Femur (tissue), 1 donor: ENCODE measurements at regions not wholly inside any gene's neighbourhood (a gene's known extent, or its start where the extent isn't known, plus 50 kb on each side); places are given as distances from the start of the nearest gene placed in this dataset.
A peak's percentile ranks its signal among the peaks of the same experiment; 100 is the strongest.

Experiments
- DNase-seq: peaks from one replicate; pipeline ENCODE4 v3.0.0-alpha.2; 2017

DNA sequence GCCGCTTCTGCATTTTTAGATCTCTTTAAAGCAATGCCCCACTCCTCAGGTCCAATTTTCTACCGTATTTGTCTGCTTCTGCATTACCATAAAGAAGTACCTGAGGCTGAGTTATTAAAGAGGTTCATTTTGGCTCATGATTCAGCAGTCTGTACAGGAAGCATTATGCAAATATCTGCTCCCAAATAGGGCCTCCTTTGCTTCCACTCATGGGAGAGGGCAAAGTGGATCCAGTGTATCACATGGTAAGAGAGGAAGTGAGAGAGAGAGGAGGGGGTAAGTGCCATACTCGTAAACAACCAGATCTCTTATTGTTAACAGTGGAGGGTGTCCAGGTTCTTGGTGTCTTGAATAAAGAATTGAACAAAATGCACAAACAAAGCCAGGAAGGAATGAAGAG is 316.1 kb upstream of the SEL1L start:
- DNase-seq: no peak

DNA sequence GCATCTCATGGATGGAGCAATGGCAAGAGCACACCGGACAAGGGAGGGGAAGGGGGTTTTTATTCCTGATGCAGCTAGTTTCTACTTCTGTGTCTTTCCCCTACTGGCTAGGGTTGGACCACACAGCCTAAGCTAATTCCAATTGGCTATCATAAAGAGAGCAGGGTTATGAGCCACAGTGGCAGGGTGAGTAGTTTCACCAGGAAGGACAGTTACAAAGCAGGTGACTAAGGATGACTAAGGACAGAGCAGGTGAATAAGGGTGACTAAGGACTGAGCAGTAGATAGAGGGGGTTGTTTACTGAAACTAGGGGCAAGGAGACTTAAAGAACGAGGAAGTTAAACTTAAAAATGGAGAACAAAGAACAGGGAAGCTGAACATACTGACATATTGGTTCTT is 321.4 kb upstream of the SEL1L start:
- no peak for DNase-seq

DNA sequence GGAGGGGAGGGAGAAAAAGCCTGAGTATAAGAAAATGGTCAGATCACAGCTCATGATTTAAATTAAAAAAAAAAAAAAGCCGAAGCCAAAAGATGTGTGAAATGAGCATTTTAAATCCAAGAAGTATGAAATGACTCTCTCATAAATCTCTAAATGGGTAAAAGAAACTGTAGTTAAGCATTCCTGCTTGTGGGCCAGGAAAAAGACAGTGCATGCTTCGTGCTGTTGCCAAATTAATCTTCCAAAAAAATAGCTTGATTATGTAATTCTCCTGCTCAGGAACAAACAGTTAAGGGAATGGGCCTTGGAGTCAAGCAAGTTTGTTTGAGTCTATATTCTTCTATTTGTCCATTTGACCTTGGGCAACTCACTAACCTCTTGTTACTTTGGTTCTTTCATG is 325.4 kb upstream of the SEL1L start:
- DNase-seq: no peak

DNA sequence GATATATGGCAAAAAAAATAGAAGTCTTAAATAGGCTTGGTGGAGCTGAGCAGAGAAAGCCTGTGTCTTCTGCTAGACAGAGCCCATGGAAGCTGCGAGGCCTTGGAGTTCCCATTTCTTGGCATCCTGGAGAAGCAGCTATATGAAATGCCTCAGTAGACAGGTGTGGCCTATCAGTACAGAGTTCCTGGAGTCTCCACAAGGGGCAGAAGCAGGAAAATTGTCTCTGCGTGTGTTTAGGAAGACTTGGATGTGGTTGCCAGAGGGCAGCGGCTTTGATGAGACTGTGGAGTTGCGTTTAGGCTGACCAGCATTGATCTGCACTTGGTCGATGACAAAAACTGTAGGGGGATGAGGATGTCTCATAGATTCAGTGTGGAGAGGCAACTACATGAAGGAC is 334.5 kb upstream of the SEL1L start:
- DNase-seq: no peak

DNA sequence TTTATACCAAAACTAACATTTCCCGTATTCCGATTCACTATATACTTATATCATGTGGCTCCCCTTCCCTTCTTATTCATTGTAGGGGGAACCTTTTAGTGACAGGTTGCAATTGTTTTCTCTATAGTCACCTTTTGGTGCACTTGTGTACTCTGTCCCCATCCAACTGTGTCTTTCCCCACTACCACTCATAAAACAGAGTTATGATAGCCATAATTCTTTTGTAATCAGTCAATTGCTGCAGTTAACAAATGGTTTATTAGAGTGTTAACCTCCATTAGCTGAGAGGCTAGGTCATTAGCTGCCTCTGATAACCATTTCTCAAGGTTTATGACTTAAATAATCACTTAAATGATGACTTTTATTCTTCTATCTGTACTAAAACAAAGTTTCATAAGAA is 338.1 kb upstream of the SEL1L start:
- no peak for DNase-seq

DNA sequence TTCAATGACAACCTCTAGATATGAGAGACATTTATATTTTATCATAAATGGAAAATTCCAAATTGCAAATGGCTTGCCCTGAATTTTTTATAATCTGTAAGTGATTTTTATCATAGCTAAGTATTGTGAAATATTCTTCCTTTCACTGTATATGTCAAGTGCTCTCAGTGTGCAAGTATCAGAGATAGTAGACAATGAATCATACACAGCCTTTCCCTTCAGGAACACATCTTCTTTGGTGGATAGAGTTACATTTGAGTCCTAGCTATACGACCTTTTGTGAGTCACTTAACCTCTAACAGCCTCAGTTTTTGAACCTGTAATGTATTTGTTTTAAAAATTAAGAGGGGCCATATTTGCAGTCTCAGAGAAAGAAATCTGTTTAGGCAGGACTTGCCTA is 350.7 kb upstream of the SEL1L start:
- DNase-seq: no peak

DNA sequence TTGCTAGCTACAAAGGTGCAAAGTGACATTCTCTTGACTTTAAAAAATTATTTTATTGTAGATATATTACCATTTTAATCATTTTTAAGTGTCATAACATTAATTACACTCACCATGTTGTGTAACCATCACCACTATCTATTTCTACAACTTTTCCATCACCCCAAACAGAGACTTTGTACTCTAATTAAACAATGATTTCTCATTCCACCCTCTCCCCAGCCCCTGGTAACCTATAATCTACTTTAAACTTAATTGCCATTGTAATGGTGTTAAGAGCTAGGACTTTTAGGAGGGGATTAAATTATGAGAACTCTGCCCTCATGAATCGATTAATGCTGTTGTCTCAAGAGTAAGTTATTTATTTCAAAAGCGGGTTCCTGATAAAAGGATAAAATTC is 352.9 kb upstream of the SEL1L start:
- no peak for DNase-seq

DNA sequence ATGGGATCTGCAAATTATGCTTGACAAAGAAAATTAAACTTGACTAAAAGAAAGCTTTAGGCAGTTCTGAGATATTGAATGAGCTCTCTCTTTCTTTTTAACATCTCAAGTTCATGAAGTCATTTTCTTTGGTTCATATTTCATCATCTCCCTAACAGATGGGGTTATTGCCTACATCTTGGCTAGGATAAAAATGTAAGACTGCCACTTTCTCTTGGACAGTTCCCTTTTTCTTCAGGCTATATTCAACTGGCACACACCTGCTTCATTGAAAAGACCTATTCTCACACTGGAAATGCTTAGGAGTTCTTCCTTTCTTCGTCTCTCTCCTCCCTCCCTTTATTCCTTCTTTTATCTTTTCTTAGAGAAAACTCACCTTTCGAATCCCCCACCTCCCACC is 355.9 kb upstream of the SEL1L start:
- DNase-seq: no peak

DNA sequence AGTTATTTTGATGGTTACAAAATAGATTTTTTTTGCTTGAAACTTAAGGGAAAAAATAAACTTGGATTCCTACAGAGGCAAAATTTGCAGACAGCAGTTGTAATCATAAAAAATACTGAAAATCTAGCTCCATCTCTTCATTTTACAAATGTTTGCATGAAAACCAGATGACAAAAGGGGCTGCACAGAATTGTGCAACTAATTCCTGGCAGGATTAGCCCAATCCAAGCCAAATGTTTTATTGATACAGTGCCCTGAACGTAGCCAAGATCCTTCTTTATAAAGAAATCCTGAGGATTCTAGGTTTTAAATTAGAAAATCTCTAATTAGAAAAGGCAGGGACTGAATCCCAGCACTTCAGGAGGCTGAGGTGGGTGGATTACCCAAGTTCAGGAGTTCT is 356.4 kb upstream of the SEL1L start:
- DNase-seq: peak; percentile 48

DNA sequence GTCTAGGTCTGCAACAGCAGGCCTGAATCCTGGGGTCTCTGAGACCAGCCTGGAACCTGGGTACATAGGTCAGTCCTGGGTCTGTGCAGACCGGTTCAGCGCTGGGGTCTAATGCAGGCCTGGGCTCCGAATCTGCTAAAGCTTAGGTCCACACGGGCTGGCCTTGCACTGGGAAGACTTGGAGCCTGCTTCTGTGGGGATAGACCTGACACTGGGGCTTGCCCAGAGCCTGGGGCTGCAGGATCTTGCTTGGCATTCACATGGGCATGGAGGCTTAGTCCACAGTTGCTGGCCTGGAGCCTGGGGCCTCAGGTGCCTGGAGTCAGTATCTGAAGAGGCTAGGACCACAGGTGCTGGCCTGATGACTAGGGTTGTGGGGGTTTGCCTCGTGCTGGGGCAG is 369.8 kb upstream of the SEL1L start:
- DNase-seq: no peak

DNA sequence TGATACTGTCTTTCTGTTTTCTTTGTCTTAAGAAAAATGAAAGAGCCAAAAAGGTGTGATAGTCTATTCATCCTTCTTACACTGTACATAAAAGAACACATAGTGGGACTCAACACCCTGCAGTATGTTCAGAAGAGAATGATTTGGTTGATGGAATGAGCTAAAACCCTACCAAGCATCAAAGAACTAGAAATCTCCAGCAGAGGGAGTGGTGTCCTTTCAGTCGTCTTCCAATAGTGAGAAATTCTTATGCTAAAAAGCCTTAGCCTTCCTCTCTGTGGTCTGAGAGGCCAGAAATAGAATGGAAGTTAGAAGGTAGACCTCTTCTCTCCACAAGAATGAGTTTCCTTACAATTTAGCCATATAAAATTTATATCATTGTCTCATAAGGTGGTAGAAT is 393.4 kb upstream of the SEL1L start:
- no peak for DNase-seq

DNA sequence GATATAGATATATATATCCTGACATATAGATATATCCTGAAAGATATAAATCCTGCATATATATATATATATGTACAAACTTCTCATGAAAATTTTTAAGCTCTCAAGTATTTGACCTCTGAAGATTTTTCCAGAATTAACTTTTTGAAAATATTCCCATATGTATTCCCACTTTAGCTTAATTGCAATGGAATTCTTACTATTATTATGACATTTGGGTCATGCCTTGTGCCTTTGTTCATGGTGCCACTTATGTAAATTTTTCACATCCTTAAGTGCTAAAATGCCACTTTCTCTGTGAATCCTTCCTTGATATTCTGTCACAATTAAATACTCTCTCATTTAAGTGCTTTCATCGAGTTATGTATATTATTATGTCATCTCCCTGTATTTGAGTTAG is 398.2 kb upstream of the SEL1L start:
- no peak for DNase-seq

DNA sequence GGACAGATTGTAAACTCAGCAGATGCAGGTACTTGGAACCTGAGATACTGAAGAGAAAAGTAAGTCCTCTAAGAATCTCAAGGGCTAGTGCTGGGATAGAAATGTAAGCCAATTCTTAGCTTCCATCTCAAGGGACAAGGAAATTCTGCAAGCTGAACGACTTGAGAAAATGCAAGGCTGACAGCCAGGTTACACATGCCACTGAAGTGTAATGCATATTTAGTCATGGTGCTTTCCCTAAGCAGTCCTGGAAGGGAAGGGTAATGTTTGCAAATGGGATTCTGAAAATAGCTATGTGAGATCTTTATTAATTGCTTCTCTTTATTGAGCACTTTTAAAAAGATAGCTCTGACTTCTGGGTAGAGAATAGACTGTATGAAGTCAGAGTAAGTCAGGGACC is 402.7 kb upstream of the SEL1L start:
- DNase-seq: no peak

DNA sequence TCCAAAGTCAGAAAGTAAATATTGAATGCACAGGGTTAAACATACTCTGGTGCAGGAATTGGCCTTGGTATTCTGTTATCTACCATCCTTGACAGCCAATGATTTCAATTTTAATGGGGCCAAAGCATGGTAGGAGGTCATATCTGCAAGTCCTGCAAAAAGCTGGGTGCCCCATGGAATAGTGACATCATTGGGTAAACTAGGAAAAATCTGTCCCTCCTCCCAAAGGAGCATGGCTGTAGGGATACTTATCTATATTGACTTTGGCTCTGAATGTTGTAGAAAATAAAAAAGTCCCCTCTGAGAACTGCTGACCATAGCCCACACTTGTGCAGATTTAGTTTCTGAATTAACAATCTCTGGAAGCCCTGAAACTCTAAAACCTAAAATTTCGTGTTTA is 403.2 kb upstream of the SEL1L start:
- no peak for DNase-seq

DNA sequence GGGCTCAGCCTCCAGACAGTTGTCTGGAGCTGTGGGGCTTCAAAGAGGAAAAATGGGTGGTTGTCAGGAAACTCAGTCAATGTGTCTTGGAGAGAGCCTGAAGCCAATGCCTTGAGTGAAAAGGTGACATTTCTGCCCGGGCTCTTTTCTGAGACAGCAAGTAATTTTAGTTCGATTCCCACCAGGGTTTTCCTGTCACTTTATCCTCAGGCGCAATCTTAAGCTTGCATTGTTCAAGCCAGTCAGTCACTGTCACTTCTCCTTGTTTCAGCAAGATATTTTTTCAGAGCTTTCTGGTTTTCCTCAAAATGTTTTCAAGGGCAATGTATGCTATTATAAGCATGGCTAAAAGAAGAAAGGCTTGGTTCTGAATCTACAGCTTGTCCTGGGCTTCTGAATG is 404.7 kb upstream of the SEL1L start:
- DNase-seq: no peak

DNA sequence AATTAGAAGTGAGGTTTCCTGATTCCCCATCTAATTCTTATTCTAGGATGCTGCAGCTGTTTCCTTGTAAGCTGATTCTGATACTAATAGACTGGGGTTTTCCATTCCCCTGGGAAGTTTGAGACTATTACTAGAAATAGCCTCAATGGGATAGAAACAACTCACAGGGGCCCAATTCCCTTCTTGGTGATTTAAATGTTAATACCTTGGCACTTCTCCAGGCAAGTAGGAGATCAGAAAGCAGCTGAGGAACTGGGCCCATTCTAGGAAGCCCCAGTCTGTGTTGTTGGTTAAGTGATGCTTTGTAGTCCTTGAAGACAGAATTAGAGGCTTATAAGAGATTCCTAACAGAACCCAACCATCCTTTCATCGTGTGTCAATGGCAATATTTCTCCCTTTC is 407.0 kb upstream of the SEL1L start:
- DNase-seq: no peak

DNA sequence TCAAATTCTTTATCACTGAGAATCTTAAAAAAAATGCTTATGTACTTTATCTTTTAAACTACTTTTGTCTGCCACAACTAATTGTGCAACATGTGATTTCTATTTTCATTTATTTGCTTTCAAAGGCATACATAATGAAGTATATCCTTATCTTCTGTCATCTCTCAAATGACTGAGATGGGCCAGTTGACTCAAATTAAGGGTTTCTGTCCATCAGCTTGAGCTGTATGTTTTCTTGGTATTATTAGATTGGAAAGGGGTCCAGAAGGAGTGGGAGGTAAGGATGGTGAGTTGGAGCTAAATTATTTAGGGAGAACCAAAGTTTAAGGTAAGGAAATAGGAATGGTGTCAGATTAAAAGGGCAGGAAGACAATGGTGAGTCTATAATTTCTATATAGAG is 408.4 kb upstream of the SEL1L start:
- DNase-seq: no peak

DNA sequence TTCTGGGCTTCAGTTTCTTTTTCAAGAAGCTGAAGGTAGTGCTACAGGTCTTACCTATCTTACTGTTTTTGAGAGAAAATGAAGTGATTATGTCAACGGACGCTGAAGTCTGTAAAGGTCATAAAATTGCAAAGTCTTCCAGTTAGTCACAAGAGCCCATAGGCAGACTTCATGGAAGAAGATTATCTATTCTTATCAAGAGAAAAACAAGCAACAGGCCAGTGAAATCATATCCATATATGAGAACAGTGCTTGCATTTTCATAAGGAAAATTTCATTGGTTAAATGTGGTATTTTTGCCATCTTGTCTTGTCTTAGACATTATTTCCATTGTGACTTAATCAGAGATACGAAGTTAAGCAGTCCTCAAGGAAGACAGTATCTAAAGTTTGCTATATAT is 412.7 kb upstream of the SEL1L start:
- DNase-seq: no peak

DNA sequence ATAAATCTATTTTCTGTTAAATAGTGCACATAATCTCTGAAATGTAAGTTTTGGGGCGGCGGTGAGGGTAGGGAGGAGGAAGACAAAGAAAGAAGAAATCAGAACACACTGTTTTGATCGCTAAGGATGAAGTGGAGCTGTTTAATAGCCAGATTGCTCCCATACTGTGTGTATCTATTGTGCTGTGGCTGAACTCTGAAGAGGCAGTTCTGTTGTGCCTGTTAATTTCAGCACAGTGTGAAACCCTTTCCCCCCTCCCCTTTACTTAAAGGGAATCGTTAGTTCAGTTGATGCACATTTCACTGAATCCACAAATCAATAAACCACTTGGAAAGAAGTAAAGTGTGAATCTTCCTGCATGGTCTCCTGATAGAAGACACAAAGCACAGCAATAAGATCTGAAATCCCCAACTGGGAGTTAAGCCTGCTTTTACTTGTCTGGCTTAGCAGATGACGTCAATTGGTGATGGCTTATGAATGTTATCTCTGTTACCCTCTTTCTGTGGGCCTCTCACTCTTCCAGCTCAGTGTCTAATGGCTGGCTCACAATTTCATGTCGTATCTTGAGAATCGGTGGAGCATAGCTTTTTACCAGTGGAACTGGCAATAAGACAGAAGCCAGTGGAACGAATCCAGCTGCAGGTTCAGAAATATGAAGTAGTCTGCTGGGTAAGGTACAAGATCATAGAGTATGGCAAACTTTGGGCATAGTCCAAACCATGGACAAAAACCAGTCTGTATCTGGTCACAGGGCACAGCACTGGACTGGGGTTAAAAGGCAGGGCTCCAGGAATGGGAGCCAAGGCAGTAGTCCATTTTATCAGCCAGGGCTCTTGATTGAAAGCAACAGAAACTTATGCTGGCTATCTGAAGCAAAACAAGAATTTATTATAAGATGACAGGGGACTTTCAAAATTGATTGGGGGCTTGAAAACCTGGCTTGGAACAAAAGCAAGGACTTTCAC is 413.5 kb upstream of the SEL1L start:
- no peak for DNase-seq

DNA sequence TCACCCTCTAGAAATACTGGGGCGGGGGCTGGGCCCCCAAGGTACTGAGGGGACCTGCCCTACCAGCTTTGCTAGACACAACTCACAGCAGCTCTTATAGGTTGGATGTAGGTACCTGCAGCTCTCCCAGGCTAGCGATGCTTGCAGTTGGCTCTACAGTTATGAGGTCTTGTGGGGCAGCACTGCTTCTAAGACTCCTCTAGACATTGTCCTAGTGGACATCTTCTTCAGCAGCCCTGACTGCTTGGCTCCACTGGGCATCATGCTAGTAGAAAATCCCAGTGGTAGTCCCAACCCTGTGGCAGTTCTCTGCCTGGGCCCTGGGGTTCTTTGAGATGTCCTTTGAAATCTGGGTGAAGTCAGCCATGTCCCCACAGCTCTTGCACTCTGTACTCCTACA is 419.3 kb upstream of the SEL1L start:
- DNase-seq: no peak

DNA sequence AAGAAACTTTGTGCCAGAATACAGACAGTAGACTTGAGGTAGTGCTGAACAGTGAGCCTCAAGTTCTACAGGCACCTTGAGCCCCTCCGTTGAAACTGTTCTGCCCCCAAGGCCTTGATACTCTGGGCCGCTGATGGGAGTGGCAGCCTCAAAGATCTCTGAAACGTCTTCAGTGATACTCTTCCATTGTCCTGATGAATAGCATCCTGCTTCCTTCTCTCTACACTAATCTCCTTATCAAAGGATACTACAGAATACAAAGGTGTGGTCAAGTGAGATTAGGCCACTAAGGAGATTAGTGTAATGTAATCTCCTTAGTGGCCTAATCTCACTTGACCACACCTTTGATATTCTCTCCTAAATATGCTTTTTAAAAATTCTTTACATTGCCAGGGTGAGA is 419.8 kb upstream of the SEL1L start:
- no peak for DNase-seq

DNA sequence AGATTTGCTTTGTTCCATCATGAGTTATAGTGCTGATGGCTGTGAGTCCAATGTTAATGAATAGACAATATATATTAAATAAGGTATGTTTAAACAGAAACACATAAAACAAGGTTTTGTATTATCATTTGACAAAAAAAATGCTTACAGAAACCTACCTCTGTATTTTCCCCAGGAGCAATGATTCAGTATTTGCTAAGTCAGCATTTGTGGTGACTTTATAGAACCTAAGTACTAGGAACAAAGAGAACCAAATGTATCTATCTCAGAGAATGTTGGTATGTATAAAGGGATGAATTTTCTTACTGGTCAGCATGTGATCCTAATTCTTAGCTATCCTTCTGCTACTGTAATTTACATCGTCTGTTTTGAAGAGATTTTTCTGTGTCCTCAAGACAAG is 421.5 kb upstream of the SEL1L start:
- no peak for DNase-seq

DNA sequence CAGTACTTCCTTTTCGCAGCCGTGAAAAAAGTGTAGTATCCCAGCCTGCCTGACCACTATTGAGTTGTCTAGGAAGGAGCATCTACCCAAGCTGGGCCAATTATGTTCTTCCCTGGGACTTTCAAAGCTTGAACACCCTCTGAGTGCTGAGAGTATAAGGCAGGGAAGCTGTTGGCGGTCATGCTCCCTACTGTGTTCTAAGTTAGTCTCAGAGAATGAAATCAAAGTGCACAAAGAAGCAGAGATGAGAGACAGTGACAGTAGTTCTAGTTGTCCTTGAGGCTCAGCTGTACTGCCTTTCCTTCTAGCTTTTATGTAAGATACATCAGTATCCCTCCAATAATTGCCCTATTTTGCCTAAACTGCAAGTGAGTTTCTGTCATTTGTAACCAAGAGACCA is 427.1 kb upstream of the SEL1L start:
- DNase-seq: no peak

DNA sequence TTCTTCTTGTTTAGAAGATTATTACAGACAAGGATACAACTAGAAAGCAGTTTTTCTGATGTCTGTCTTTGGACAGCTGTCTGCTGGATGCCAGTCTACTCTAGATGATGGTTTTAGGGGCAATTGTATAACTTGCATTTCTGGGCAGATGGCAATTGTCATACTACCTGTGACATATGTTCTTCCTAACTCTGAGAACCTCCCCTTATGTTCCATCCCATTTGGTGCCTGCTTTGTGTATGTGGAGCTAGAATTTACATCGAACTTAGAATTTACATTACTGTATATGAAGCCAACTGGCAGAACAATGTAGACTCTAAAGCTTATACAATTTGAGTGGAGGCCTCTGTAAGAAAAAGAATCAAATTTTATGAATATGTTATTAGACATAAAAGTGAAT is 430.2 kb upstream of the SEL1L start:
- no peak for DNase-seq

DNA sequence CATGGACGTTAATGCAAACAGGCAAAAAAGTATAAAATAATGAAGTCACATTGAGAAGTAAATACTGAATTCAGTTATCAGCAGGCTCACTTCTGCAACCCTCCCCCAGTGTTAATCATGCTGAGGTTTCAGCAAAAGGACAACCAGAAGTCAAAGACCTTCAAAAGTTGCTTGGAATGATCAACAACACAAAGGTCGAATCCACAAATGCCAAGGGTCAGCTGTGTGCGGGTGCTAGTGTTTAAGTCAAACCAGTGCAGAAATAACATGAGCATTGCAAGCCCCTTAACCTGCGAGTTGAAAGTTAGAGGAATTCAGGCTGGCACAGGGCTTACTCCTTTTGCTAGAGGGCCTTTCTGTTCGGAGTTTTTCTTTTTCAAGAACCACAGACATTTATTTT is 436.7 kb upstream of the SEL1L start:
- DNase-seq: no peak
